K562 (cell line): ENCODE measurements at regions not wholly inside any gene's neighbourhood (a gene's known extent, or its start where the extent isn't known, plus 50 kb on each side); places are given as distances from the start of the nearest gene placed in this dataset.

Experiments
- ARID2 ChIP-seq: fragments of 450-650 bp; IDR thresholded peaks from 2 replicates; pipeline ENCODE4 v1.6.1; 2017; ENCODE audit warnings: antibody characterized with exemption, mild to moderate bottlenecking
- CHD4 ChIP-seq: fragments of 200-600 bp; sonication (generic); IDR thresholded peaks from 3 replicates; pipeline ENCODE4 v1.6.1; 2012; ENCODE audit warnings: low read depth, mild to moderate bottlenecking, mixed read lengths, low read length, inconsistent platforms; ENCODE audit not compliant: insufficient read depth, insufficient replicate concordance, poor library complexity, severe bottlenecking
- ELK1 ChIP-seq: sonication (generic); formaldehyde crosslinking; IDR thresholded peaks from 2 replicates; pipeline ENCODE4 v1.8.1; 2022; ENCODE audit warnings: missing genetic modification reagents
- ETS1 ChIP-seq: conservative IDR thresholded peaks from 2 replicates; pipeline ENCODE4 v1.6.1; 2011; ENCODE audit warnings: low read depth, mild to moderate bottlenecking, low read length; ENCODE audit not compliant: control insufficient read depth
- KLF10 ChIP-seq: fragments of 250-450 bp; sonication (Bioruptor Pico); IDR thresholded peaks from 2 replicates; pipeline ENCODE4 v1.6.1; 2021; ENCODE audit warnings: matching md5 sums
- NCOR1 ChIP-seq: fragments of 450-650 bp; IDR thresholded peaks from 2 replicates; pipeline ENCODE4 v1.6.1; 2016; ENCODE audit warnings: mild to moderate bottlenecking, moderate library complexity
- RAD51 ChIP-seq: fragments of 450-650 bp; IDR thresholded peaks from 2 replicates; pipeline ENCODE4 v1.7.1; 2016; ENCODE audit warnings: low read depth, mild to moderate bottlenecking, borderline replicate concordance
- RFX1 ChIP-seq: fragments of 450-650 bp; IDR thresholded peaks from 2 replicates; pipeline ENCODE4 v1.6.1; 2016; ENCODE audit warnings: mild to moderate bottlenecking, moderate library complexity
- RFX5 ChIP-seq: IDR thresholded peaks from 2 replicates; pipeline ENCODE4 v1.6.1; 2011; ENCODE audit warnings: low read depth, mild to moderate bottlenecking, improper control_type of control experiment, low read length
- SIN3A ChIP-seq, 2 experiments: fragments of 150-350 bp in 1 of 2; IDR thresholded peaks; 2 replicates each; pipeline ENCODE4 v1.6.1; 2011 to 2016; ENCODE audit warnings: borderline replicate concordance in 2 of 2, low read depth in 2 of 2, low read length in 2 of 2, mild to moderate bottlenecking in 2 of 2, moderate library complexity in 2 of 2; ENCODE audit not compliant: control insufficient read depth in 1 of 2
- SIRT6 ChIP-seq: IDR thresholded peaks from one replicate; pipeline ENCODE4 v1.6.1; 2012; ENCODE audit warnings: low read depth, mild to moderate bottlenecking, control low read depth, inconsistent platforms, low read length, moderate library complexity
- SMARCB1 ChIP-seq: IDR thresholded peaks from 2 replicates; pipeline ENCODE4 v1.6.1; 2011; ENCODE audit warnings: improper control_type of control experiment, low read depth; ENCODE audit not compliant: insufficient read length
- SPI1 ChIP-seq: IDR thresholded peaks from 2 replicates; pipeline ENCODE4 v1.6.1; 2011; ENCODE audit warnings: low read depth, low read length, control low read depth, borderline replicate concordance
- ZNF77 ChIP-seq: fragments of 250-450 bp; sonication (Bioruptor Pico); IDR thresholded peaks from 2 replicates; pipeline ENCODE4 v1.5.0; 2020

GRCh38 chr12:90129366-90130030, 420.9 kb upstream of the ATP2B1 start:
- TF ChIP-seq RFX1: no peak
- TF ChIP-seq SIRT6: no peak
- no peak for TF ChIP-seq ELK1
- no peak for TF ChIP-seq KLF10 (CRISPR knock-in tag)
- no peak for TF ChIP-seq NCOR1
- TF ChIP-seq ARID2: no peak
- TF ChIP-seq SIN3A (IDR thresholded peaks at IDR 0.05; ENCODE audit: borderline replicate concordance in 2 of 2, control insufficient read depth in 1 of 2, low read depth in 2 of 2, low read length in 2 of 2): no peak
- no peak for TF ChIP-seq ETS1
- TF ChIP-seq SPI1: no peak
- no peak for TF ChIP-seq RFX5
- TF ChIP-seq CHD4: no peak
- no peak for TF ChIP-seq ZNF77
- TF ChIP-seq RAD51: no peak
- no peak for TF ChIP-seq SMARCB1
